Erythroblast (primary cell): ENCODE measurements at regions not wholly inside any gene's neighbourhood (a gene's known extent, or its start where the extent isn't known, plus 50 kb on each side); places are given as distances from the start of the nearest gene placed in this dataset.

Experiments
- GATA1 ChIP-seq: IDR thresholded peaks from 2 replicates; pipeline ENCODE4 v1.6.1; 2011; ENCODE audit warnings: low read depth, mild to moderate bottlenecking, control low read depth, low read length, moderate library complexity
- POLR2A ChIP-seq: IDR thresholded peaks from 2 replicates; pipeline ENCODE4 v1.6.1; 2011; ENCODE audit warnings: mild to moderate bottlenecking, low read length

DNA sequence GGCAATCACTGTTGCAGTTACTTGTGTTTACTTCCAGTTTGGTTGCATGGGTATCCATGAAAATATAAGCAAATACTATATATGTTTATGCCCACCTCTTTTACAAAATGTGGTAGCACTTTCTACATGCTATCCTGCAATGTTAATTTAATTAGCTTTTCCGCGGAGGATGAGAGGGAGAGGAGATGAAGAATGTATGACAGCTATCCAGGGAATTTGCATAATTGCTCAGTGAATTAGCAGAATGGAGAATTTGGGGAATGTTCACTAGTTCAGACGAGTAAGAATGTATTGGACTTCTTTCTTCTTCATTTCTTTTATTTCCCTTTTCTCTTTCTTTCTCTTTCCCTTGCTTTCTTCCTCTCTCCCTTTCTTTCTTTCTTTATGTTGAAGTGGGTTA lies 140.7 kb upstream of the SLC28A3 start:
- no peak for TF ChIP-seq POLR2A
- TF ChIP-seq GATA1: no peak
